Right ventricle myocardium superior (tissue), 1 donor: ENCODE measurements at regions not wholly inside any gene's neighbourhood (a gene's known extent, or its start where the extent isn't known, plus 50 kb on each side); places are given as distances from the start of the nearest gene placed in this dataset.

Experiments used
- ATAC-seq: fragments of 200-7000 bp; cut with Tn5 transposase; one replicate; pipeline ENCODE4 v1.9.1; 2020; ENCODE audit warnings: mild to moderate bottlenecking; ENCODE audit not compliant: poor library complexity
- DNase-seq: peaks from one replicate; pipeline ENCODE4 v3.0.0-alpha.2; 2020
- intact Hi-C: fragments of 100-400 bp; cut with DNase I; formaldehyde crosslinking; loops from one replicate; pipeline ENCODE4 v1.11.2; 2022
- donor health status: DM: no; HTN: yes; CAD: no; lungs with severe emphysema.

- DNase-seq = no peak
- no peak for ATAC-seq
- intact Hi-C loops = no loop called here
These were observed 63.7 kb upstream of the SLC22A23 start for GRCh38 chr6:3520281-3521230.

GRCh38 chr6:3518356-3519190 lies 61.7 kb upstream of the SLC22A23 start:
- DNase-seq (no peak), ATAC-seq (no peak)

GRCh38 chr6:3517350-3517749 lies 60.5 kb upstream of the SLC22A23 start:
- no peak for DNase-seq
- no peak for ATAC-seq
- intact Hi-C loops = no loop called here

More at GRCh38 chr6:3518356-3519190, 61.7 kb upstream of the SLC22A23 start:
- intact Hi-C loops = no loop called here

- intact Hi-C loops = no loop called here
- no peak for DNase-seq
- ATAC-seq = no peak
These were observed 59.2 kb upstream of the SLC22A23 start for GRCh38 chr6:3516092-3516491.

GRCh38 chr6:3515669-3516068 lies 58.8 kb upstream of the SLC22A23 start:
- DNase-seq (no peak), ATAC-seq (no peak)
- intact Hi-C loops = no loop called here

- intact Hi-C loops = no loop called here
- no peak for ATAC-seq
- DNase-seq = no peak
These were observed 56.6 kb upstream of the SLC22A23 start for GRCh38 chr6:3513416-3513815.

GRCh38 chr6:3512832-3513231 lies 56.0 kb upstream of the SLC22A23 start:
- DNase-seq (no peak), ATAC-seq (no peak)
- intact Hi-C loops = no loop called here

- intact Hi-C loops = no loop called here
- ATAC-seq = no peak
These were observed 53.8 kb upstream of the SLC22A23 start for GRCh38 chr6:3510617-3511016.

GRCh38 chr6:3510178-3510577 lies 53.3 kb upstream of the SLC22A23 start:
- intact Hi-C loops = no loop called here
- no peak for ATAC-seq
- DNase-seq = no peak

More at GRCh38 chr6:3510617-3511016, 53.8 kb upstream of the SLC22A23 start:
- no peak for DNase-seq

GRCh38 chr6:3509336-3509735 lies 52.5 kb upstream of the SLC22A23 start:
- intact Hi-C loops = no loop called here
- ATAC-seq (no peak), DNase-seq (no peak)

- DNase-seq (no peak), ATAC-seq (no peak)
- intact Hi-C loops = no loop called here
These were observed 50.0 kb upstream of the SLC22A23 start for GRCh38 chr6:3506751-3507383.
